Urinary bladder (tissue), 3 donors: ENCODE measurements at regions not wholly inside any gene's neighbourhood (a gene's known extent, or its start where the extent isn't known, plus 50 kb on each side); places are given as distances from the start of the nearest gene placed in this dataset.
"Not testable (repeated sequence)": the region's sequence is repeated elsewhere in the genome, so short reads cannot be mapped to it uniquely, and the experiment has no call there.

ENCODE experiments used
- DNase-seq: peaks from one replicate; pipeline ENCODE4 v3.0.0-alpha.2; 2015; ENCODE audit errors: extremely low spot score
- H3K27ac ChIP-seq: one replicate; pipeline ENCODE4 v1.5.1; 2013; ENCODE audit warnings: low read depth, mild to moderate bottlenecking, moderate library complexity
- H3K36me3 ChIP-seq: one replicate; pipeline ENCODE4 v1.6.1; 2013; ENCODE audit warnings: mild to moderate bottlenecking, moderate library complexity; ENCODE audit not compliant: insufficient read depth
- H3K4me1 ChIP-seq: one replicate; pipeline ENCODE4 v1.6.1; 2013; ENCODE audit warnings: mild to moderate bottlenecking, moderate library complexity; ENCODE audit not compliant: insufficient read depth
- H3K4me3 ChIP-seq: one replicate; pipeline ENCODE4 v1.5.1; 2013; ENCODE audit warnings: low read depth, low read length
- WGBS: extraction: QIAGEN DNeasy Blood & Tissue Kit; methylation state at CpG from one replicate; pipeline ENCODE4 v1.1.7; 2013; 5-methylcytosine and 5-hydroxymethylcytosine counted together
- donor health status: healthy with polysubstance abuse.
- donor health status: healthy.

DNA sequence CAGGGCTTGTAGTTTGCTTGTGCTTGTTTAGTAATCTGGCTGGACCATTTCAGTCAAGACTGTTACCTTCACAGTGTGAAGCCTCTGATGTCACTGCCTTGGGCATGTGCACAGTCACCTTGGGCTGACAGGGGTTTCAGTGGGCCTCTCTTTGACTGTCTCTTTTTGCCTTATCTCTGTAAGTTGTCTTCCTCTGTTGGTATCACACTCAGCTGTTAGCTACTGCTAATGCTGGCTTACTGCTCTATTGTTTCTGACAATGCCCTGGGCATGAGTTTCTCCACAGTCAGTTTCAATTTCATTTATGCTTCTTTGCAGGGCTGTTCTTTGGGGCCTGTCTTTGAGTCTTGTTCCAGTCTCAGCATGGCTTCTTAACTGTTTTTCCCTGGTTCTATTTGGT is 201.9 kb upstream of the SHH start:
- Histone ChIP-seq H3K27ac (no peak overlapping the region), H3K36me3 (no peaks in the 10 kb centered on the region), H3K4me3 (no peak overlapping the region), H3K4me1 (no peaks in the 10 kb centered on the region)
- DNase-seq: no peak

- Histone ChIP-seq H3K4me1 (no peaks in the 10 kb centered on the region), H3K27ac (no peak overlapping the region), H3K36me3 (no peaks in the 10 kb centered on the region), H3K4me3 (no peak overlapping the region)
- WGBS: 79% methylated on average over 3 of the region's 3 CpGs
- no peak for DNase-seq
Observed at GRCh38 chr7:156012412-156012811, 200.1 kb upstream of the SHH start.

- no peak for DNase-seq
- 59% methylated on average over 1 of the region's 1 CpG for WGBS
- H3K27ac ChIP-seq: no peak overlapping the region
- H3K4me3 ChIP-seq: no peak overlapping the region
- no peaks in the 10 kb centered on the region for H3K36me3 ChIP-seq
- no peaks in the 10 kb centered on the region for H3K4me1 ChIP-seq
Observed at GRCh38 chr7:156009569-156009968, 197.3 kb upstream of the SHH start.

DNA sequence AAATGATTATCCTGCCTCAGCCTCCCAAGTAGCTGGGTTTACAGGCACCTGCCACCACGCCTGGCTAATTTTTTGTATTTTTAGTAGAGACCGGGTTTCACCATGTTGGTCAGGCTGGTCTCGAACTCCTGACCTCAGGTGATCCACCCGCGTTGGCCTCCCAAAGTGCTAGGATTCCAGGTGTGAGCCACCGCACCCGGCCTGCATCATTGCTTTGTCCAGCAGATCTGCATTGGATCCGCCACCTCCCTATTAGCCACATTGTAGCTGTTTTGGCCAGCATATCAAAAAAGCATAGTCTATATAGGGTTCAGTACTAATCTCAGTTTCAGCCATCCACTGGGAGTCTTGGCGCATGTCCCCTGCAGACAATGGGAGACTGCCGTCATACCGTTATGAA is 194.6 kb upstream of the SHH start:
- H3K27ac ChIP-seq, DNase-seq: not testable (repeated sequence)
- 94% methylated on average over 11 of the region's 11 CpGs for WGBS

GRCh38 chr7:156006024-156006423 is 193.8 kb upstream of the SHH start:
- 66% methylated on average over 3 of the region's 3 CpGs for WGBS
- Histone ChIP-seq H3K36me3 (no peaks in the 10 kb centered on the region), H3K4me1 (no peaks in the 10 kb centered on the region), H3K4me3 (no peak overlapping the region), H3K27ac (no peak overlapping the region)
- no peak for DNase-seq

More for the DNA sequence above, 194.6 kb upstream of the SHH start:
- H3K36me3 ChIP-seq, H3K4me3 ChIP-seq, H3K4me1 ChIP-seq: not testable (repeated sequence)

DNA sequence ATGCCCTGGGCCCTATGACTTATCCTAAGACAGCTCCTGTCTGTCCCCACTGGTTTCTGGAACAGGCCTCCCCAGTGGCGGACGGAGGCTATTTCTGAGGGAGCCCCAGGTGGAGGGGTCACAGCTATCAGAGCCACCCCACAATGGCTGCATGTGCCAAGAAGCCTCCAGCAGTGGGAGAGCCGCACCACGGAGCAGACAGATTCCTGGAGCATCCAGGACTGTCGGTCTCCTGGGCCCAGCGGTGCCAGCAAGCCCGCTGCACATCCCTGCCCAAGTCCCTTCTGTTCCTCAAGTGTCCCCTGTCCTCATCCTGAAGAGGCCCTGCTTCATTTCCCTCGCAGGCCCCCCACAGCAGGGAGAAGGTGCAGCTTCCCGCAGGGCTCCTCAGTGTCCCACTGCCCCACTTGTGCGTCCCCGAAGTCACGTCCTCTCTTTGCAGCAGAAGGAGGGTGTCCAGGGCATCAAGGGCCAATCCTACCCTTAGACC is 193.0 kb upstream of the SHH start:
- no peak for DNase-seq
- 87% methylated on average over 12 of the region's 12 CpGs for WGBS
- H3K4me3 ChIP-seq: no peak overlapping the region
- H3K27ac ChIP-seq: no peak overlapping the region
- no peaks in the 10 kb centered on the region for H3K4me1 ChIP-seq
- no peaks in the 10 kb centered on the region for H3K36me3 ChIP-seq

GRCh38 chr7:156004265-156005201 is 192.3 kb upstream of the SHH start:
- no peak for DNase-seq
- 83% methylated on average over 38 of the region's 38 CpGs for WGBS

GRCh38 chr7:156003220-156004162 is 191.2 kb upstream of the SHH start:
- Histone ChIP-seq H3K4me3 (no peak overlapping the region), H3K36me3 (no peaks in the 10 kb centered on the region), H3K4me1 (no peaks in the 10 kb centered on the region), H3K27ac (no peak overlapping the region)
- WGBS: 65% methylated on average over 22 of the region's 22 CpGs
- DNase-seq: no peak

More at GRCh38 chr7:156004265-156005201, 192.3 kb upstream of the SHH start:
- H3K4me3 ChIP-seq: no peak overlapping the region
- H3K27ac ChIP-seq: no peak overlapping the region
- H3K4me1 ChIP-seq: no peaks in the 10 kb centered on the region
- H3K36me3 ChIP-seq: no peaks in the 10 kb centered on the region

DNA sequence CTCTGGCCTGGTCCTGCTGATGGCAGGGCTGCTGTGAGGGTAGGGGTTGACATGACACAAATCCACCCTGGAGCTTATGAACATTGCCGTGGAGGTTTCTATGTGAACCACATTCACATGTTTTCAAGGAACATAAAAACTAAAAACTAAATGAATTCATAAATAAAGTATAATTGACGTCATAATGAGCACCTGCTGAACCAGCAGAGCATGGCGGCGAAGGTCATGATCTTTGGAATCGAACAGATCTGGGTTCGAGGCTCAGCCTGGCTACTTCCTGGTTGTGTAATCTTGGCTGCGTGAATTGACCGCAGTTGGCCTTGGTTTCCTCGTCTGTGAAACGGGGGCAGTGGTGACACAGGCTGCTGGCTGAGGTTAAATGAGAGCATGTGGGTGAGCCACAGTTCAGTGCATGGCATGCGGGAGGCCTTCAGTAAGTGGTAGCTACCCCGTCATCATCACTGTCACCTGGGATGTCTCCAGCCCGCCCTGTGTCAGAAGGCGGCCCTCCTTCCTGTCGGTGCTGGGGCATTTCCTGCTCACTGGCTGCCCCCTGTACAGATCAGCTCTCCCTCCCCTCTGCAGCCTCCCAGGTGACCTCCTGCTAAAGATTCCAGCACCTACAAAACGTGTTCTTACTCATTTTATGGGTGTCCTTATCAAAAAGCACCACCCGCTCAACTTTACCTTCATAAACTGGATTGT is 190.3 kb upstream of the SHH start:
- peak; percentile 66 for DNase-seq
- 72% methylated on average over 17 of the region's 17 CpGs for WGBS
- no peaks in the 10 kb centered on the region for H3K4me1 ChIP-seq
- H3K36me3 ChIP-seq: no peaks in the 10 kb centered on the region
- H3K27ac ChIP-seq: no peak overlapping the region
- no peak overlapping the region for H3K4me3 ChIP-seq

DNA sequence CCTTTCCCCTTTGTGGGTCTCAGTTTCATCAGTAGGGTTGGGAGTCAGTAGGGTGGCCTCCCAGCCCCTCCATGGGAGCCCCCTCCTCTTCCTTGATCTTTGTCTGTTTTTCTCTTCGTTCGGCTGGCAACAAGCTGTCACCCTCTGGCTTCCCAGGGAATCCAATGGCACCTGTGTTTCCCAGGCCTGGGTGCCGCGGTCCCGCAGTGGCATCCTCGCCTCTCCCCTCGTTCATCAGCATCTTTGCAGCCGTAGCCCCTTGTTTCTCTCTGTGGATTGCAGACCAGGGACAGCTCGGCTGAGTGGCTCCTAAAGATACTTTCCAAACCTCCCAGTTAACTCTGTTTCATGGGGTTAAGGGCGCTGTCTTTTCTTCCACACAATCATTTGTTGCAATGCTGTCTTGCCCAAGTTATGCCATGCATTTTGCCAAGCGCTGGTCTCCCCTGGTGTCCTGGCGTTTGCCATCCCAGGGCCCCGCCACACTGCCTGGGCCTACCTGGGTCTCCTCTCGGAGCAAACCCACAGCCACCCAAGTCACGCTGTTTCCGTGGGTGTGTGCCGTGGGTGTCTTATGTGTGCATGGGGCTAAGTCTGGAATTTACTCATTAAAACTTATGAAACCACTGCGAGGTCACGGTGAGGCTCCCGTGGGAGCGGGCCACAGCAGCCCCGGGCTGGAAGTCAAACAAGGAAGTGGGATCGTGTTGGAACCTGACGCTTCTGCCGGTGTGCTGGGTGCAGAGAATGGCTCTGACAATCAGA is 189.4 kb upstream of the SHH start:
- 80% methylated on average over 25 of the region's 25 CpGs for WGBS
- Histone ChIP-seq H3K36me3 (no peaks in the 10 kb centered on the region), H3K4me1 (no peaks in the 10 kb centered on the region), H3K4me3 (no peak overlapping the region), H3K27ac (no peak overlapping the region)
- DNase-seq: no peak

GRCh38 chr7:156000601-156001396 is 188.5 kb upstream of the SHH start:
- 80% methylated on average over 27 of the region's 27 CpGs for WGBS
- no peaks in the 10 kb centered on the region for H3K36me3 ChIP-seq
- no peak for DNase-seq
- H3K4me1 ChIP-seq: no peaks in the 10 kb centered on the region
- H3K4me3 ChIP-seq: no peak overlapping the region
- H3K27ac ChIP-seq: no peak overlapping the region
